Superior temporal gyrus (tissue), 1 donor: ENCODE measurements at regions not wholly inside any gene's neighbourhood (a gene's known extent, or its start where the extent isn't known, plus 50 kb on each side); places are given as distances from the start of the nearest gene placed in this dataset.
A peak's percentile ranks its signal among the peaks of the same experiment; 100 is the strongest.

Experiments
- DNase-seq: peaks from one replicate; pipeline ENCODE4 v3.0.0-alpha.2; 2016; ENCODE audit errors: extremely low spot score

DNA sequence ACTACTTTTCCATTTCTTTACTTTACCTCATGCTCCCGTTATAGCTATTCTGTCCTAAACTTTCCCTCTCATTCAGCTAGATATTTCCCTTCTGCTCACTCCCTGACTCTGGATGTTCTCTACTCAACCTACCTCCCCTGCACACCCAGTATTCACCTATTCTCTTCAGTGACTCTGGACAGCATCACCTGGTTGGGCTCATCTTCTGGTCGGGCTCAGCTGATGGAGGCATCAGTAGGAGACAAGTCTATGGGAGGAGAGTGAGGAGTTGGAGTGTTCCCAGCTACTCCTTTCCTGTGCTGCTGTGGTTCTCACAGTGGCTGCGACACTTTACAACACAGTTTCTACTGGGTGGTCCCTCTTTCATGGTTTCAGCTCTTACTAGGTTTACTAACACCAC, 493.9 kb downstream of the DMAC1 start:
- no peak for DNase-seq

- peak; percentile 46 for DNase-seq
Measured at GRCh38 chr9:7304627-7304995, 495.0 kb downstream of the DMAC1 start.

DNA sequence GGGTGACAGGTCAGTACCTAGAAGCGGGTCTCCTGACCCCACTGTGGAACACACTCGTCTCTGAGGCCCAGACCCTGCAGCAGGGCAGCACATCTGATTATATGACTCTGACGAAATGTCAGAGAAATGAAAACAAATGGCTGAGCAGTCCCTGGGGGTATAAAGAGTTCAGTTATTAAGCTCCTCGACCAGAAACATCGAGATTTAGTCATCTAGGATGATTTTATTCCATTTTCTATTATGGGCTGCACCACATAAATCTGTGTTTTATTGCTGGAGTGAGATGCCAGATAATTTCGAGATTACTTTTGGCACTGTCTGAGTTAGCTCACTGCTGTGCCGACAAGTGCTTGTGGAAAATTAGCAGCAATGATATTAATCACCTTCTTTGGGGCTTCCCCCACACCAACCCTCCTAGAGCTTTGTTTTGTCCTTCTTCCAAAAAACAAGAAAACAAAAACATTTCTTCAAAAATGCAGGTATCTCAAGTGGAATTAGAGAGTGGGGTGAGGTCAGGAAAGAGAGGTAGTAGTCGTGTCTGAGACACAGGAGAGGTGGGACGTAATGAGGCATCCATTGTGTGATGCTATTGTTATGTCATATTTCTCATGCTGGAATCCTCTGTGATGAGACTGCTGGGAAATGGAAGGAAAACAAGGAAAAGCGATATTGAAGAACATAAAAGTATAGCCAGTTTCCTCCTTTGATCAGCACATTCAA, 495.5 kb downstream of the DMAC1 start:
- DNase-seq = no peak

DNA sequence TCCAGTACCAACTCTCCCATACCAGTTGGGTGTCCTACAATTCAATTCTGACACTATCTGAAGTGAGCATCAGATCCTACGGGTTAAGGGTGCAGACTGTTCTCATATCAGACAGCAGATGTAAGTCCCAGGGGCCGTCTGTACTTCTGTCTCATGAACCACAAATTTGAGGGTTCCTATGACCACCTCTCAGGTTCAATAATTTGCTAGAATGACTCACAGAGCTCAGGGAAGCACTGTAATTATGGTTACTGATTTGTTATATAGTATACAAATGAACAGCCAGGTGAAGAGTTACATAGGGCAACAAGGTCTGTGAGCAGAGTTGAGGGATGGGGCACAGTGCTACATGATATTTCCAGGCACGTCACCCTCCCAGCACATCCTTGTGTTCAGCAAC, 499.1 kb downstream of the DMAC1 start:
- no peak for DNase-seq

GRCh38 chr9:7298123-7298522, 501.5 kb downstream of the DMAC1 start:
- no peak for DNase-seq

GRCh38 chr9:7297521-7297920, 502.1 kb downstream of the DMAC1 start:
- DNase-seq = no peak

- DNase-seq = no peak
Measured at GRCh38 chr9:7293091-7293490, 506.5 kb downstream of the DMAC1 start.

GRCh38 chr9:7289773-7290172, 509.8 kb downstream of the DMAC1 start:
- no peak for DNase-seq

GRCh38 chr9:7287986-7288385, 511.6 kb downstream of the DMAC1 start:
- DNase-seq = no peak

DNA sequence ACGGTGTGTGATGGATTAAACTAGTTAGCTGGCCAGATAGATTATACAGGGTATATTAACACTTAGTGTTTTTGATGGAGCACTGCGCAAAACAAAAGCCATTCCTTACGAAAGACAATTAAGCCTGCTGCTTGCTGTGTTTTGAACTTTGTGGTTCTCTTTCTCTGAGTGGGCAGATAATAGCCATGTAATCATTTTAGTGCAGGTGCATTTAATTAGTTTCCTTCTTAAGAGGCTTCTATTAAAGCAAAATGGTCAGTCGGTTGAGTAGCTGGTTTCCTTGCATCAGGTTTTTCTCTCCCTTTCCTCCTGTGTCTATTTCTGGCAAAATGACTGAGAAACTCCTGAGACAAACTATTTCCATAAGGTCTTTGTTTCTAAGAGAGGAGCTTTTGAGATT, 512.5 kb downstream of the DMAC1 start:
- no peak for DNase-seq

DNA sequence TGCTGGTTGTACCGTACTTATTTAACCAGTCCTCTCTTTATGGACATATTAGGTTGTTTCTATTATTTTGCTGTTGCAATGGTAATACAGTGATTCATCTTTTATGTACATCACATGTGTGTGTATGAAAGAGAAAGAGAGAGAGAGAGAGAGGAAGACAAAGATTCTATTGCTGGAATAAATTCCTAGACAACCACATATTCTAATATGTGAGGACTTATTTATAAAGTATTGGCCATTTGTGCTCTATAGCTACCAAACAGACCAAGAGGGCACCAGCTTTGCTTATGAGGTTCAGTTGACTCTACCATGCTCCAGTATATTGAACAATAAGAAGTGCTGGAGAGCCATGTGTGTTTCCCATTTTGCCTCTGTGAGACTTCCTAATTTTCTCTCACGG, 513.5 kb downstream of the DMAC1 start:
- no peak for DNase-seq

GRCh38 chr9:7285199-7285598, 514.4 kb downstream of the DMAC1 start:
- no peak for DNase-seq

DNA sequence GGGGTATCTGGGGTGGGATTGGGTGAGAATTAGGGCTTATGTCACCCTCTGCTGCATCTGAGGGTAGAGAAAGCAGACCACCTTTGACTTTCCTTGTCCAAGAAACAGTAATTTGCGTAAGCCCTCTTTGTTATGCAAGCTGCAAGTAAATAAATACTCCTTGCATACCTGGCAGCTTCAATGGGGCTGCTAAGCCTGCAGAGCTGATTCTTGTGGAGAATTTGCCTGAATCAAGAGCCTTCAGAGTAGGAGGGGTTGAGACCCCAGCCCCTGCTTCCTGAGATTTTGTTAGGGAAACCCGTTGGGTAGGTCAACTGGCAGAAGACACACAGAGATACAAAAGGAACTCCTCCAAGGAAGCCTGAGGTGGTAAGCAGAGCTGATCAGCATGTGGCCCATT, 515.1 kb downstream of the DMAC1 start:
- DNase-seq = no peak

- DNase-seq = no peak
Measured at GRCh38 chr9:7284117-7284516, 515.5 kb downstream of the DMAC1 start.

GRCh38 chr9:7273575-7273974, 515.8 kb downstream of the KDM4C start:
- peak; percentile 66 for DNase-seq

- no peak for DNase-seq
Measured at GRCh38 chr9:7266911-7267595, 509.3 kb downstream of the KDM4C start.

- no peak for DNase-seq
Measured at GRCh38 chr9:7265181-7265580, 507.4 kb downstream of the KDM4C start.

DNA sequence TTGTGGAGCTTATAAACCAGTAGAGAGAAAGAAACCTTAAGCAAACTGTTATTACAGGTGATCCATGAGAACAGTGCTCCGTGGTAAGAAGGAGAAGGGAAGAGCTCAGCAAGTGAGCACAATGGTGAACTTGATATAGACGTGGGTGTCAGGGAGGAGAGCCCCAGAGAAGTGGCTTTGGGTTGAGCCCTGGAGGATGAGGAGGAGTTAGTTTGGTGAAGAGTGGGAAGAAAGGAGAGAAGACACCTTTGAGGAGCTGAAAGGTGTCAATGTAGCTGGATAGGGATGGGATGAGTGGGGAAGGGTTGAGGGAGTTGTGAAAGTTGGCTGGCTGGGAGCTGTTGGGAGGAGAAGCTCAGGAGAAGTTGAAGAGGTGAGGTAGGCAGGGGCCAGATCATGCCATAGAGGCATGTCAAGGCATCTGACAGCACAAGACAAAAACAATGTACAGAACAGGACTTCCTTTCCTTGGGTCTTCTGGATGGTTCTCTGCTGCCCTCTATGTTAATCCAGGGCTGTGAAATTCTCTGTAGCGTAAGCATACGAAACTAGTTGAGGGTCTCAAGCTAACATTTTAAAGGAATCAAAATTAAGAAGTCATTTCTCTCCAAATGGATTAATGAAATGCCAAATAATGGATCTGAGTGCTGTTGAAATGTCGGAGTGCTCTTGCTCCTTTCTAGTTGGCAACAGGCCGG, 501.9 kb downstream of the KDM4C start:
- no peak for DNase-seq

DNA sequence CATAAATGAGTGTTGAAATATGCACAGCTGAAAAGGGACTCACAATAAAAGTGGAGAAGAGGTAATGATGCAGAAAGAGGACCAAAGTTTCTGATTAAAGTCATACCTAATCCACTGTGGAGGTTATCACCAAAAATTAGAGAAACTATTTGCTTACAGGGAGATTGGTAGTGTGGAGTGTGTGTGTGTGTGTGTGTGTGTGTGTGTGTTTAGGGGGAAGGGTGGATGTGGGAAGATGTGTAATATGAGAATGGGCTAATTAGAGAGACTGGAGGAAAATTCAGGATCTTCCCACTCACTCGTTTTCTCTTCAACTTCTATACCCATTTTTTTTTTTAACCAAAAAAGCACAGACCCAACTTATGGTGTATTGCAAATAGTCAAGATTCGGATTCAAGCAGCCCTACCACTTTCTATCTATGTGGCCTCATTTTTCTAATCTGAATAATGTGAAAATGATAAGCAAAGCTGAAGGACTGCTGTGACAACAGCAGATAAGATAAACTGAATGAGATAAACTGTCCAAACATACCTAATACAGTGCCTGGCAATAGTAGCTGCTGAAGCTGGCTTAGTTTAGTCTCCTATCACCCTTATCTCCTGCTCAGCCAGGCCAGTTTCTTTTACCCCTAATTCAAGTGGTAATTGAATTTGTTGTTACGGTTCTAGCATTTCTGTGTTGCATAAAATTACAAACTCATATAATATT, 501.1 kb downstream of the KDM4C start:
- no peak for DNase-seq

GRCh38 chr9:7246917-7247522, 489.2 kb downstream of the KDM4C start:
- no peak for DNase-seq

GRCh38 chr9:7245976-7246580, 488.3 kb downstream of the KDM4C start:
- no peak for DNase-seq

- DNase-seq = no peak
Measured at GRCh38 chr9:7243838-7244237, 486.1 kb downstream of the KDM4C start.
